ENCODE measurements at regions not wholly inside any gene's neighbourhood (a gene's known extent, or its start where the extent isn't known, plus 50 kb on each side); places are given as distances from the start of the nearest gene placed in this dataset.

DNA sequence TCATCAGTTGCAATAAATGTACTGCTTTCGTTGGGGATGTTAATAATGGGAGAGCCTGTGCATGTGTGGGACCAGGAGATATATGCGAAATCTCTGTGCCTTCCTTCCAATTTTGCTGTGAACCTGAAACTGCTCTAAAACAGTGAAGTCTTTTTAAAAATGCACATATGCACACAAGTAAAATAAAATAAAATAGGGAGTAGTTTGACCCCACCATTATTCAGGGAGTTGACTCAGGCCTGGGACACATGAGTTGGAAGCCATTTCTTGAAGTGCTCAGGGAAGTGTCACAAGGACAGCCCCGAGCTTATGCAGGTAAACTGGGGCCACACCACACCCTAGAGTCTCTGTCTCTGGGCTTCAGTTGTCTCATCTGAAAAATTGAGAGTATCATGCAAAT is 183.1 kb upstream of the POU2AF2 start:
- CTCF ChIA-PET = no interaction called here
- Histone ChIP-seq H3K27me3 (ENCODE audit: control insufficient read depth, insufficient read depth, low read length) (no peaks in the 10 kb centered on the region), H3K27ac (ENCODE audit: low read length) (no peak overlapping the region), H3K4me3 (ENCODE audit: low read depth in 2 of 2, low read length in 2 of 2) (no peak overlapping the region), H3K4me1 (ENCODE audit: control insufficient read depth, insufficient read depth, low read length) (no peaks in the 10 kb centered on the region), H3K36me3 (ENCODE audit: control insufficient read depth, insufficient read depth, low read length) (no peaks in the 10 kb centered on the region), H3K9me3 (ENCODE audit: control insufficient read depth, insufficient read depth, low read depth, low read length) (no peaks in the 10 kb centered on the region)
- no TSS peak for BruUV-seq (replicated peaks)
- POLR2A ChIA-PET = no interaction called here
- DNase-seq (ENCODE audit: low read depth, low spot score) (no peak), ATAC-seq (no peak)
- intact Hi-C loops (cut with micrococcal nuclease; ENCODE audit: unreplicated experiment) = no loop called here
- TF ChIP-seq SIN3A (IDR thresholded peaks at IDR 0.05; ENCODE audit: borderline replicate concordance, insufficient read depth, low read depth, low read length) (no peak), POLR2AphosphoS5 (IDR thresholded peaks at IDR 0.05; ENCODE audit: low read depth, low read length) (no peak), CTCF (IDR thresholded peaks at IDR 0.05) (no peak)
- in situ Hi-C loops (cut with HindIII; ENCODE audit: low pct_unique_long_range_greater_than_20kb, low sequenced_read_pairs) = no loop called here

DNA sequence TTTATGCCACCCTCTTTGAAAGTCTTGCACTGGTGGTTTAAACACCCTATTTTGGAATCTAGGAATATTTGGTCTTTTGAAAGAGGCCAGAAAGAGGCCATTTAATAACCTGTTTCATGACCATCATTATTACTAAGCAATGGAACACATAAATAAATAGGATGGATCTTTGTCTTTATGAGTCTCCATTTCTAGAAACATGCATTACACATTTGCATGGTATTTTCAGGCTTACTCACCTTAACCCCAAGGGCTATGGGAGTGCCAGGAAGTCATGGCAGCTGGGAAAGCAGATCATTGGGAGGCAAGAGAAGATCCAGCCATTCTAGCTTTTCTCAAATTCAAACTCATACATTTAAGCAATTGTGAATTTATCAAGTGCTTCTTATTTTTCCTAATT is 185.8 kb upstream of the POU2AF2 start:
- BruUV-seq (replicated peaks) = no TSS peak
- intact Hi-C loops (cut with micrococcal nuclease; ENCODE audit: unreplicated experiment) = no loop called here
- ATAC-seq (no peak), DNase-seq (ENCODE audit: low read depth, low spot score) (no peak)
- Histone ChIP-seq H3K27me3 (ENCODE audit: control insufficient read depth, insufficient read depth, low read length) (no peaks in the 10 kb centered on the region), H3K9me3 (ENCODE audit: control insufficient read depth, insufficient read depth, low read depth, low read length) (no peaks in the 10 kb centered on the region), H3K4me1 (ENCODE audit: control insufficient read depth, insufficient read depth, low read length) (no peaks in the 10 kb centered on the region), H3K36me3 (ENCODE audit: control insufficient read depth, insufficient read depth, low read length) (no peaks in the 10 kb centered on the region), H3K4me3 (ENCODE audit: low read depth in 2 of 2, low read length in 2 of 2) (no peak overlapping the region), H3K27ac (ENCODE audit: low read length) (no peak overlapping the region)
- ChIA-PET POLR2A (no interaction called here), CTCF (no interaction called here)
- in situ Hi-C loops (cut with HindIII; ENCODE audit: low pct_unique_long_range_greater_than_20kb, low sequenced_read_pairs) = no loop called here
- TF ChIP-seq SIN3A (IDR thresholded peaks at IDR 0.05; ENCODE audit: borderline replicate concordance, insufficient read depth, low read depth, low read length) (no peak), TCF7L2 (IDR thresholded peaks at IDR 0.05; ENCODE audit: low read depth, low read length) (no peak), CTCF (IDR thresholded peaks at IDR 0.05) (no peak), REST (IDR thresholded peaks at IDR 0.05; ENCODE audit: insufficient read depth in 1 of 2, low read depth in 2 of 2, low read length in 1 of 2) (no peak), POLR2AphosphoS5 (IDR thresholded peaks at IDR 0.05; ENCODE audit: low read depth, low read length) (no peak)

- ChIA-PET CTCF (no interaction called here), POLR2A (no interaction called here)
- H3K9me3 ChIP-seq (ENCODE audit: control insufficient read depth, insufficient read depth, low read depth, low read length) = no peaks in the 10 kb centered on the region
- BruUV-seq (replicated peaks) = no TSS peak
- H3K27me3 ChIP-seq (ENCODE audit: control insufficient read depth, insufficient read depth, low read length) = no peaks in the 10 kb centered on the region
- TF ChIP-seq TCF7L2 (IDR thresholded peaks at IDR 0.05; ENCODE audit: low read depth, low read length) (no peak), SIN3A (IDR thresholded peaks at IDR 0.05; ENCODE audit: borderline replicate concordance, insufficient read depth, low read depth, low read length) (no peak), CTCF (IDR thresholded peaks at IDR 0.05) (no peak), POLR2AphosphoS5 (IDR thresholded peaks at IDR 0.05; ENCODE audit: low read depth, low read length) (no peak), REST (IDR thresholded peaks at IDR 0.05; ENCODE audit: insufficient read depth in 1 of 2, low read depth in 2 of 2, low read length in 1 of 2) (no peak)
- ATAC-seq (no peak), DNase-seq (ENCODE audit: low read depth, low spot score) (no peak)
- H3K27ac ChIP-seq (ENCODE audit: low read length) = no peak overlapping the region
- no peak overlapping the region for H3K4me3 ChIP-seq (ENCODE audit: low read depth in 2 of 2, low read length in 2 of 2)
- in situ Hi-C loops (cut with HindIII; ENCODE audit: low pct_unique_long_range_greater_than_20kb, low sequenced_read_pairs) (no loop called here), intact Hi-C loops (cut with micrococcal nuclease; ENCODE audit: unreplicated experiment) (no loop called here)
- no peaks in the 10 kb centered on the region for H3K36me3 ChIP-seq (ENCODE audit: control insufficient read depth, insufficient read depth, low read length)
- no peaks in the 10 kb centered on the region for H3K4me1 ChIP-seq (ENCODE audit: control insufficient read depth, insufficient read depth, low read length)
Measured at GRCh38 chr11:111049131-111049530, 196.4 kb upstream of the POU2AF2 start.
